EL (cell line): ENCODE measurements at regions not wholly inside any gene's neighbourhood (a gene's known extent, or its start where the extent isn't known, plus 50 kb on each side); places are given as distances from the start of the nearest gene placed in this dataset.
"Not testable (repeated sequence)": the region's sequence is repeated elsewhere in the genome, so short reads cannot be mapped to it uniquely, and the experiment has no call there.

Experiments used
- DNase-seq: peaks from one replicate; pipeline ENCODE4 v3.0.0-alpha.2; 2016

GRCh38 chr3:177340243-177340830 is 143.1 kb upstream of the TBL1XR1 start:
- DNase-seq = peak; percentile 41

DNA sequence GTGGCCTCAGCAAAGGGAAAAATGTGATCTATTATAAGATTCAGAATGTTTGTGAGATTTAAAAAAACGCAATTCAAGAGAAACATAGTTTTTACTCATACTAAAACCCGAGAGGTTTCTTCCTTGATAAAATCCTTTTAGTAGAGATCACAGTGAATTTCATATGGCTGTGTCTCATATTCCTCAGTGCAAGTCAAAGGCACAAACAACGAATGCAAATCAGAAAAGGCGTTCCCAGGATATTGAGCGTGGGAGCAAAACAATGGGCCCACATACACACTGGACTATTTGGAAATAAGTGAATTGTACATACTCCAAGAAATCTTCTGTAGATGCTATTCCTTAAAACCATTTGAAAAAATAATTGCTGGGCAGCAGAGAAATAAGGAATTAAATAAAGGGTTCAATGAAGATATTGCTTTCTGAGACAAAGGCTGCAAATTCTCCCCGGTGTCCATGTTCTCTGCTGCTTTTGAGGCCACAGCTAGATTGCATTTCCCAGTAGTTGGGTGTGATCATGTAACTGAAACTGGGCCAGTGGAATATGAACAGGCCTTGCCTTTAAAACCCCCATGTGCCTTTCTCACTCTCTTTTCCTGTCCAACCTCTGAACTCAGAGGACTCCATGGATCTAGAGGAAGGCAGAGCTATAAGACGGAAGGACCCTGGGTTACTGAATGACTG is 144.6 kb upstream of the TBL1XR1 start:
- DNase-seq = no peak

DNA sequence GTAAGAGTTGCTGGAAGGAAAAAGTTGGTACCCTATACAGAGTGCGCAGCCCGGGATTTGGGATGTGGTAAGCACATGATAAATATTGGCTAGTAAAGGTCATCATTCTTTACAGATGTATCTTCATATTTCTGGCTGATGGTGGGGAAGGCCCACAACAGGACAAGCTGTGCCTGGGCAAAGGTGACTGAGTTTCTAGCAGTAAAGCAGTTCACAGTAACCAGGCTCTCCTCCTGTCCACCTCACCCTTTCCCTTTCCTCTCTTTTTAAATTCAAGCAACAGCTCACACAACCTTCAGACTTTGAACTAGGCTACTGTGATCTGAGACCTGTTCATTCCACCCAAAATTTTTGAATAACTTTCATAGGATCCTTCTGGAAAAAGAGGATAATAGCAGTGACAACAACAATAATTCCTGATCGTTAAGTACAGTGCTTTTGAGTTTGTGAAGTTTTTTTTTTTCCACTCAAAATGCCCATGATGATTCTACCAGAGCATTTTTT is 145.9 kb upstream of the TBL1XR1 start:
- DNase-seq = no peak

DNA sequence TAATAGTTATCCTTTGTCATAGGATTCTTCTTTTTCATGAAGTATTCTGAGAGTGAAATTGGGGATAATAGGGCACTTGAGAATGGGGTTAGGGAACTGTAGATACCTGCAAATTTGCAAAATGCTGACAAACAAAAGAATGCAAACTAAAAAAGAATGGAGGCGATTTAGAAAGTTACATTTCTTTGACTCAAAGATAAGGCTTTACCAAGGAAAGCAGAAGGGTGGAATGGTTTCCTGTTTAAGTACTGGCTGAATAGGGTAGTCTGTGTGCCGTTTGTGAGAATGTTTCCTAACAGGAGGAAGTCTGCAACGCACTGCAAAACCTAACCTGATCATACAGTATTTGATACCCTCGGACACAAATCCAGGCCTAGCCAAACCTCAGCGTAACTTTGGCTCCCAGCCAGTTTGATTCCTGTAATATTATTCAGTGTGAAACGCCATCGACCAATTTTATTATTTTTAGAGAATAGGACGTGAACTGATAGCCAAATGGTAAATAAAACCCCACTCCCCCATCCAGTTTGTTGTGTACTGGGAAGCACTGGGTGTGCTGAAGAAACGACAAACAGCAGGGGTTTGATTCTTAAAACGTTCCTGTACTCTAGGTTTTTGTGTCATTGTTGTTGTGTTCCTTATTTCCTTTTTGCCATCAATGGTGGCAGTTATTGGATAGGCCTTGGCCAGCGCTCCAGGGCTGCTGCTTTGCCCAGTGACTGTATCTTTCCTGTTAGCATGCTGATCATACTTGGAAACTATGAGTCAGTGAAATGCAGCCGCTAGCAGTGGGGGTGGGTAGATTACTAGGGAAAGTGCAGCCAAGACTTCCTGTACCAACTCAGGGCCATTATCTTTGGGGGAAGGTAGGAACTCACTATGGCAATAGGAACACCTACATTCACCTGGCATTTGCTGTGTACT is 148.0 kb upstream of the TBL1XR1 start:
- DNase-seq = peak; percentile 95

DNA sequence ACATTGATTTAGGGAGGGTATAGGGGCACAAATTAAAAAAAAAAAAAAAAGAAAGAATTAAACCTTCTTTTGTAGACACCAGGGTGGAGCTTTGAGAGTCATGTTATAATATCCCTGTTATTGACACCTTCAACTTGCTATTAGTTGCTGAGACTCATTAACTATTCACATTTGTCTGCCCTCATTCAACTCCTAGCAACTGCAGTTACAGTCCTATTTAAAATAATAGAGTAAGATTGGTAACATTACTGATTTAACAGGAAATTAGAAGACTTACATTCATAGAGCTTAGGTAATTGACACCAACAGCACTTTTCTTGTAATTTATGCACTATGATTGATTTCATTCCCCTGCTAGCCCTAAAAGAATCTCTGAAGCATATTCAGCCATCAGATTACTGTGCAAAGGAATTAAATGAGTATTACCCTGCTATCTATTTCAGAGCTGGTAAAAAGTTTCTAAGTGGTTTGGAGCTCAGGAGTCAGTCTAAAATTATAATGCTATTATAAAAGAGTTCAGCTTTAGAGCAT is 148.8 kb upstream of the TBL1XR1 start:
- no peak for DNase-seq

- DNase-seq = no peak
Measured at GRCh38 chr3:177346878-177347277, 149.6 kb upstream of the TBL1XR1 start.

DNA sequence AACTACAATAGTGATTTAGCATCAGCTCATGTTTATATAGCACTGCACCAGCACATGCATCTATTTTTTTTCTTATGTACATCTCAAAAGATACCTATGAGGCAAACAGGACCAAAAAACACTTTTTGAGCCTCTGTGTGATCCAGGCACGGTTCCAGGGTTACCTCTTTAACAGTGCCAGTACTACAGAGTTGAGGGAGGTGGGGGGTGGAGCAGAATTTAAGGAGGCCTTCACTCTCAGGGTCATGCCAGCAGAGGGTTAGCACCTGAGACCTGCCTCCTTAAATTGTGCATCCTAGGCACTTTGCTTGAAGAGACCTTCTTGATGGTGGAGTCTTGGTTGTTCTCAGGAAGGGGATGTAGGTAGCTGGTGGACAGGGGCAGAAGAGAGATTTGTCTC is 150.3 kb upstream of the TBL1XR1 start:
- DNase-seq = no peak

DNA sequence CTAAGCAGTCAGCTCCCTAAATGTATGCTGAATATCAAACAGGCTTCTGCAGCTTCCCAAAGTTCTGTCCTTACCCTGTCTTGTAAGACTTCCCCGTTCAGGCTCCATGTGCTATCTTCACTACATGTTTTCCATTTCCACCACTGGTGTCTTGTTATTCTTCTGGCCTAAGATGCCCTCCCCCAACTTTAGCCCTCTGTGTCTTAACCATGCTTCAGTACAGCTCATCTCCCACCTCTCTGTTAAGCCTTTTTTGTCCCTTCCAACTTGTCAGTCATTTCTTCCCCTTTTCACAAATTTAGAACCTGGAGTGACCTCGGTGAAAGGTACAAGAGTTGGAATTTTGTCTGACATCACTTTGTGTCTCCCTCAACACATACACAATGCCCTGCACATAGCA is 151.7 kb upstream of the TBL1XR1 start:
- DNase-seq = no peak

DNA sequence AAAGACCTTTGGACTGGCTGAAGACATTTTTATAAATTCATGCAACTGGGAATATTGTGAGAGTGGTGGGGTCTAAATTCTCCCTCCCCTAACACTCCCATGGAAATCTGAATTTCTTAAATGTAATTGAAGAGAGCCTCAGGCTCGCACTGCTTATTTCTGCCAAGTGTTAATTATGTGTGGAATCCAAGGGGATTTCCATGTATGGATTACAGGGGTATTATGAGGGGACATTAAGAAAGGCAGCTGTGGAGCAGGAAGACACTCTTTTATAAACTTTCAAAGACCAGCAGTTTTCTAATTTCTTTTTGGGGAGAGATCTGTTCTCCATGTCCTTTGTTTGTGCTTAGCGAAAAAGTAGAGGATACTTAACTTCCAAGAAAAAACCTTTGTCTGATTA is 152.1 kb upstream of the TBL1XR1 start:
- DNase-seq = no peak

DNA sequence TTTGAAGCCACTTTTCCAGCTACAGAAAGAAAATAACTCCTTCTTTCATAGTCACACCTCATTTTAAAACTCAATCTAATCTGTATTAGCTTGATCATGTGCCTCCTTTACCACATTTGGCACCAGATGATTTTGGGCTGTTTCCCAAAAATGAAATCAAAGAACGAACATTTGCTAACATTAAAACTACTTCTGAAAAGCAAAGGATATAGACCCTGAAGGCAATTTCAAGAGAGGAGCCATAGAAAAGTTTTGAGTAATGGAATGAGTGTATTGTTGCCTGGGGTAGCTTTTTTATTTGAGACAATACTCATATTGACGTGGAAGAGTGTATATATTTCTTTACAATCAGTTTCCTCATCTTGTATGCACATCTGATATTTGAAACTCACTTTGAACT is 152.8 kb upstream of the TBL1XR1 start:
- no peak for DNase-seq

DNA sequence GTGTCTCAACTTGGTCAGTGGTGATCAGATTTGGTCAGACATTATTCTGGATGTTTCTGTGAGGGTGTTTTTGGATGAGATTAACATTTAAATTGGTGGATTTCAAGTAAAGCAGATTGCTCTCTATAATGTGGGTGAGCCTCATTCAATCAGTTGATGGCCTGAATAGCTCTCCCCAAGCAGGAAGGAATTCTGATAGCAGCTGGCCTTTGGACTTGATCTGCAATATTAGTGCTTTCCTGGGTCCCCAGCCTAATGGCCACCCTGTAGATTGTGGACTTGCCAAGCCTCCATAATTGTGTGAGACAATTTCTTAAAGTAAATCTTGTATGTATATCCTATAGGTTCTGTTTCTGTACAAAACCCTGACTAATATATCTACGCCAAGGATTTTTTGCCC is 153.9 kb upstream of the TBL1XR1 start:
- DNase-seq = no peak

DNA sequence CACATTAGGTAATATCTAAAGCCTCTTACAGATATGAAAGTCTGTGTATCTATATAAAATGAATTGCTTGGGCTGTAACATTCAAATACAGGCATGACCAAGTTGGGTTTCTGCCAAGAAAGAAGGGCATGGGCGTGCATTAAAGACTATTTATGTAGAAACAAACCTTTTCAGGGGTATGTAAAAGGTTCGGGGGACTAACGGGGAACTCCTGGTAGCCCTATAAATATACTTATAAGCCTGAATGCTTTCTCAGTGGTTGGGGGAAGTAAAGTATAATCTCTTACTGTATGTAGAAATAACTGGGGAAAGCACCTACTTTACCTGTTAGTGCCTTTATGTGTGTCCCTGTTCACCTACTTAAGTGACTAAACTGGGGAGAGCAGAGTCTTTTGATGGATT is 154.5 kb upstream of the TBL1XR1 start:
- DNase-seq = no peak

GRCh38 chr3:177352424-177352823 is 155.1 kb upstream of the TBL1XR1 start:
- DNase-seq = no peak

GRCh38 chr3:177353140-177353539 is 155.9 kb upstream of the TBL1XR1 start:
- DNase-seq = no peak

- DNase-seq = not testable (repeated sequence)
Measured at GRCh38 chr3:177353879-177354278, 156.6 kb upstream of the TBL1XR1 start.

GRCh38 chr3:177354466-177354865 is 157.2 kb upstream of the TBL1XR1 start:
- DNase-seq = no peak

- no peak for DNase-seq
Measured at GRCh38 chr3:177356113-177356512, 158.8 kb upstream of the TBL1XR1 start.

DNA sequence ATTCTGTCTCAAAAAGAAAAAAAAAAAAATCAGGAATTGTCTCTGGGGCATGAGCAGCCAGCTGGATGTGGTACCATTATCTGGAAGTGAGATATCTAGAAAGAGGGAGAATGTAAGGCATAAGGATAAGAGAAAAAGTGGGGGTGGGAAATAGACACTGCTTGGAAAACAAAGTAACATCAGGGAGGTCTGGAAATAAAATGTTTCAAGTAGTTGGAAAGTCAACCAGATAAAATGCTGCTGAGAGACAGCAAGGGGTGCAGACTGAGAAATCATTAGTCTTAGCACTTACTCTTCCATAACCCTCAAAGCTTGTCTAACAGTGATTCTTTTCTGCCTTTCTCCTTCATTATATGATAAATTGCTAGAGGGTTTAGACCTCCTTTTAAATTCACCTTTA is 159.7 kb upstream of the TBL1XR1 start:
- DNase-seq = no peak

DNA sequence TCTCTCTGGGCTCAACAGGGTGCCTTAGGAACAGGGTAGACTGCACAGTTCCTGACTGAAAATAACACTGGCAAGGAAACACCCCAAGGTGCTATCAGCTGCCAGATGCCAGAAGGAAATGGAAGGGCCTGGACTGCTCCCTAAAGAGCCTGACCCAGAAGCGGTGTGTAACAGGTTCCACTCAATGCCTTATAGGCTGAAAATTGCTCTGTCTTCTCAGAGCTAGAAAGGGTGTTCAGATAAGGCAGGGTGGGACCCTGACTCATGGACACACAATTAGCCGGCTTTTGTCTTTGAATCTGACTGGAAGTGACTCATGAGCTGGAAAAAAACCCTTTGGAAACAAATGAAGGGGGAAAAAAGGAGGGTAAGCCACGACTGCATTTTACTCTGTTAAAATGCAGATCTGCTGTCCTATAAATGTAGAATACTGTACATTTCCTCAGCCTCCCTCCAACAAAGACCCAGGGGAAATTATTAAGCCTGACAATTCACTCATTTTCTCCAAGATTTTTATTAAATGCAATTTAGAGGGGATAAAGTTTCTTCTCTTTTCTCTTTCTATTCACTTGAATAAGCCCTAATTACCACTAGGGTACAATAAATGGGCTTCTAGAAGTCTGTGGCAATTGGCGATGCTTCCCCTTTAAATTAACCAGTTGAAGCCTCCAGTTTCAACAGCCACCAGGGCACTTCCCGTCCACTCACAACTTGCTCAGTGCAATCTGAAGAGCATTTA is 160.2 kb upstream of the TBL1XR1 start:
- DNase-seq = peak; percentile 89

DNA sequence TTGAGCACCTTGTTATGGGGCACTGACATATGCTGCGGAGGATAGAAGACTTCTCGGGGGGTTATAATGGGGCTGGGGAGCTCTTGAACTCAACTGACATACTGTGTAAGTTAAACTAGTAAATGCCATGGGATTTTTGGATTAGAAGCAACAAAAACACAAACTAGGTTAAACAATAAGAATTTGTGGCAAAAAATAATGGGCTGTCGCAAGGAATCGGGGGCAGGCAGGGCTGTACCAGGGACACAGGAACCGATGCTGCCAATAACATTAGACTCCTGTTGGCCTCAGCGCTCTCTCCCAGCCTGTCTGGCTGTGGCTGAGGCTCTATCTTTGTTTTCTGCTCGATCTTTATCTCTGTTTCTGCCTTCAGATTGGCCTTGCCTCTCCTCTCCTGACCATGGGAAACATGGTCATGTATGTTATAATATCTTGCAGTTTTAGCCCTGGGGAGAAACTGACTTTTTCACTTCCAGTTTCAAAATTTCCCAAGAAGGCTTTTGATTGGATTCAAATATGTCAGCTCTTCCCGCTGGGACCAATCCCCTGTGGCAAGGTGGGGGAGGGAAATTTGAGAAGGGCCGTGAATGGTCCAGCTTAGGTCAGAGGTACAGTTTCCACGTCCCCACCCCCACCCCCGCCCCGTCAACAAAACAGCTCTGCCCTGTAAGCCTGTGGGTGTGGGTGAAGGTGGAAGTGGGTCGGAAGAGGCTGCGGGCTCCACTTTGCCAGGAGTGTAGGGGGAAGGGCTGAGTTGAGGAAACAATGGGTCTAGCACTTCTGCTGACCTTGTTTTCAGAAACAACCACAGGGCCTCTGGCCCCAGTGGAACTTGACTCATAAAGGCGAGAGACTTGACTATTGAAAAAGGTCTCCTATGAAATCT is 161.1 kb upstream of the TBL1XR1 start:
- DNase-seq = peak; percentile 77

GRCh38 chr3:177358977-177359592 is 161.8 kb upstream of the TBL1XR1 start:
- no peak for DNase-seq
